ENCODE measurements at regions not wholly inside any gene's neighbourhood (a gene's known extent, or its start where the extent isn't known, plus 50 kb on each side); places are given as distances from the start of the nearest gene placed in this dataset.

DNA sequence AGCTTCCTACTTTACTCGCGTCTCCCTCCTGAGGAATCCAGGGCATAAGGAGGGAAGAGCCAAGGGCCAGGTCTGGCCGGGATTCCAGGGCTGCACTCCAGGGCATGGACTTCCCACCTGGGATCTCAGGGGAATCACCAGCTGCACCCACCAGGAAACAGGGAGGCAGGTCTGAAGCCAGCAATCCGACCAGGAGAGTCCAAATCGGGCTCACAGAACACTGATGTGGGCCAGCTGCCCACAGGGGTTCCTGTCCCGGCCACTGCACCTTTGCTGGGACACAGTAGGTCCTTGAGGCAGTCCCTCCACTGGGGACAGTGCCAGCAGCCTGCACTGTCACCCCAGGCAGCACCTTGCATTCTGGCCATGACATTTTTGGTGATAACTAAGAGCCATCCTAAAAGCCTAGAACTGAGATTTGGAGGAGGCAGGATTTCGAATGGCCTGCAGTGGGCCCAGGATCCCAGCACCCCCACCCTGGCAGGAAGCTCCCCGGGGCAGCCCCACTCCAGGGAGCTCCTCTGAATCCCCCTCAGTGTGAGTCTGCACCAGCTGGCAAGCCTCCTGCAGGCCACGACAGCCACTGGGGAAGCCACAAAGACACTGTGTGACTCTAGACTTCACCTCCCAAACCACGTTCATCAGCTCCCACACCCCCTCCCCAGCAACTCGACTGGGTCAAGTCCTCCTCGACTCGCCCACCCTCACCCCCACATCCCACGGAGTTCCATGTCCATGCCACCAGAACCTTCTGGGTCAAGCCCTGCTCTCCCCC lies 71.5 kb upstream of the PPP2R2D start:
- TF ChIP-seq EZH2 (IDR thresholded peaks at IDR 0.05; ENCODE audit: borderline replicate concordance) (no peak), EZH2phosphoT487 (IDR thresholded peaks at IDR 0.05; ENCODE audit: low read depth, severe bottlenecking, unreplicated experiment) (no peak)
- TF ChIP-seq, protein P1, sequence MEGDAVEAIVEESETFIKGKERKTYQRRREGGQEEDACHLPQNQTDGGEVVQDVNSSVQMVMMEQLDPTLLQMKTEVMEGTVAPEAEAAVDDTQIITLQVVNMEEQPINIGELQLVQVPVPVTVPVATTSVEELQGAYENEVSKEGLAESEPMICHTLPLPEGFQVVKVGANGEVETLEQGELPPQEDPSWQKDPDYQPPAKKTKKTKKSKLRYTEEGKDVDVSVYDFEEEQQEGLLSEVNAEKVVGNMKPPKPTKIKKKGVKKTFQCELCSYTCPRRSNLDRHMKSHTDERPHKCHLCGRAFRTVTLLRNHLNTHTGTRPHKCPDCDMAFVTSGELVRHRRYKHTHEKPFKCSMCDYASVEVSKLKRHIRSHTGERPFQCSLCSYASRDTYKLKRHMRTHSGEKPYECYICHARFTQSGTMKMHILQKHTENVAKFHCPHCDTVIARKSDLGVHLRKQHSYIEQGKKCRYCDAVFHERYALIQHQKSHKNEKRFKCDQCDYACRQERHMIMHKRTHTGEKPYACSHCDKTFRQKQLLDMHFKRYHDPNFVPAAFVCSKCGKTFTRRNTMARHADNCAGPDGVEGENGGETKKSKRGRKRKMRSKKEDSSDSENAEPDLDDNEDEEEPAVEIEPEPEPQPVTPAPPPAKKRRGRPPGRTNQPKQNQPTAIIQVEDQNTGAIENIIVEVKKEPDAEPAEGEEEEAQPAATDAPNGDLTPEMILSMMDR (IDR thresholded peaks at IDR 0.05; ENCODE audit: poor library complexity) = no peak
